ENCODE measurements at regions not wholly inside any gene's neighbourhood (a gene's known extent, or its start where the extent isn't known, plus 50 kb on each side); places are given as distances from the start of the nearest gene placed in this dataset.

DNA sequence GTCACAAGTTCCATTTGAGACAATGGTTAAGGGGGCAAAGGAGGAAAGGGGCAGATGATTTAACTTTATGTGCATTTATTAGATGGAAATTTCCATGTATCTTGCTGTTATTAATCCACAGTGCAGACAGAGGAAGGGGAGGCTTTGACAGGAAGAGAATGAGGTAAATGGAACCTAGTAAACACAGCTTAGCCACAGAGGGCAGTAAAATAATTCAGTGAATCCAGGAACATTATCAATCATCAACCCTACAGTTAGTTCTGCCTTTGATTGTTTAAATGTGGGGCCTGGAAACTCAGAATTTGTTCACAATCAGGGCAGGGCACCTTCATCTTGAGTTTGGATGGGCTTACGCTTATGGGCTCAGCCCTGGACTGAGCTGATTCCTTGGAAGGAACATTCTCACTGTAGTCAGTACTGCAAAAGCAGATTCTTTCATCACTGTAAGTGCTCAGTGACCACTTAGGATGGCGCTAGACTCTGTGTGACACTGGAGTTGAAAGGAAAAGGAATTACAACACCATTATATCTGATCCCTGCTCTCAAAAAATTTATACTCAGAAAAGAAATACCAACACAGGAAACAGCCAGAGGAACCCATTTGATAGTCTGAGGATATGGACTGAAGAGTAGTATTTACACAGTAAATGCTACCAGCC lies 169.5 kb downstream of the PIK3R1 start (continued):
- TF ChIP-seq, protein P1, sequence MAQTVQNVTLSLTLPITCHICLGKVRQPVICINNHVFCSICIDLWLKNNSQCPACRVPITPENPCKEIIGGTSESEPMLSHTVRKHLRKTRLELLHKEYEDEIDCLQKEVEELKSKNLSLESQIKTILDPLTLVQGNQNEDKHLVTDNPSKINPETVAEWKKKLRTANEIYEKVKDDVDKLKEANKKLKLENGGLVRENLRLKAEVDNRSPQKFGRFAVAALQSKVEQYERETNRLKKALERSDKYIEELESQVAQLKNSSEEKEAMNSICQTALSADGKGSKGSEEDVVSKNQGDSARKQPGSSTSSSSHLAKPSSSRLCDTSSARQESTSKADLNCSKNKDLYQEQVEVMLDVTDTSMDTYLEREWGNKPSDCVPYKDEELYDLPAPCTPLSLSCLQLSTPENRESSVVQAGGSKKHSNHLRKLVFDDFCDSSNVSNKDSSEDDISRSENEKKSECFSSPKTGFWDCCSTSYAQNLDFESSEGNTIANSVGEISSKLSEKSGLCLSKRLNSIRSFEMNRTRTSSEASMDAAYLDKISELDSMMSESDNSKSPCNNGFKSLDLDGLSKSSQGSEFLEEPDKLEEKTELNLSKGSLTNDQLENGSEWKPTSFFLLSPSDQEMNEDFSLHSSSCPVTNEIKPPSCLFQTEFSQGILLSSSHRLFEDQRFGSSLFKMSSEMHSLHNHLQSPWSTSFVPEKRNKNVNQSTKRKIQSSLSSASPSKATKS (CRISPR knock-in tag; IDR thresholded peaks at IDR 0.05): no peak
- TF ChIP-seq CBX8 (IDR thresholded peaks at IDR 0.05; ENCODE audit: borderline replicate concordance, extremely low read depth, low read depth, low read length, poor library complexity, severe bottlenecking) (no peak), MCM3 (IDR thresholded peaks at IDR 0.05) (no peak), NELFE (IDR thresholded peaks at IDR 0.05; ENCODE audit: insufficient read depth, insufficient read length) (no peak), ELF2 (CRISPR knock-in tag; IDR thresholded peaks at IDR 0.05) (no peak), ZNF436 (CRISPR knock-in tag; IDR thresholded peaks at IDR 0.05) (no peak), FIP1L1 (IDR thresholded peaks at IDR 0.05; ENCODE audit: low read depth, low read length, poor library complexity, severe bottlenecking) (no peak), RAD21 (CRISPR knock-in tag; conservative IDR thresholded peaks at IDR 0.05 in 1 of 2, IDR thresholded peaks at IDR 0.05 in 1 of 2) (peak in 1 of 2 experiments; percentile 63; a peak in 2 of 4 replicates), U2AF2 (optimal IDR thresholded peaks at IDR 0.05; ENCODE audit: low read depth, low read length) (no peak), GATAD2A (IDR thresholded peaks at IDR 0.05) (no peak), ZNF717 (CRISPR knock-in tag; IDR thresholded peaks at IDR 0.05) (no peak)
- TF ChIP-seq, protein P2, sequence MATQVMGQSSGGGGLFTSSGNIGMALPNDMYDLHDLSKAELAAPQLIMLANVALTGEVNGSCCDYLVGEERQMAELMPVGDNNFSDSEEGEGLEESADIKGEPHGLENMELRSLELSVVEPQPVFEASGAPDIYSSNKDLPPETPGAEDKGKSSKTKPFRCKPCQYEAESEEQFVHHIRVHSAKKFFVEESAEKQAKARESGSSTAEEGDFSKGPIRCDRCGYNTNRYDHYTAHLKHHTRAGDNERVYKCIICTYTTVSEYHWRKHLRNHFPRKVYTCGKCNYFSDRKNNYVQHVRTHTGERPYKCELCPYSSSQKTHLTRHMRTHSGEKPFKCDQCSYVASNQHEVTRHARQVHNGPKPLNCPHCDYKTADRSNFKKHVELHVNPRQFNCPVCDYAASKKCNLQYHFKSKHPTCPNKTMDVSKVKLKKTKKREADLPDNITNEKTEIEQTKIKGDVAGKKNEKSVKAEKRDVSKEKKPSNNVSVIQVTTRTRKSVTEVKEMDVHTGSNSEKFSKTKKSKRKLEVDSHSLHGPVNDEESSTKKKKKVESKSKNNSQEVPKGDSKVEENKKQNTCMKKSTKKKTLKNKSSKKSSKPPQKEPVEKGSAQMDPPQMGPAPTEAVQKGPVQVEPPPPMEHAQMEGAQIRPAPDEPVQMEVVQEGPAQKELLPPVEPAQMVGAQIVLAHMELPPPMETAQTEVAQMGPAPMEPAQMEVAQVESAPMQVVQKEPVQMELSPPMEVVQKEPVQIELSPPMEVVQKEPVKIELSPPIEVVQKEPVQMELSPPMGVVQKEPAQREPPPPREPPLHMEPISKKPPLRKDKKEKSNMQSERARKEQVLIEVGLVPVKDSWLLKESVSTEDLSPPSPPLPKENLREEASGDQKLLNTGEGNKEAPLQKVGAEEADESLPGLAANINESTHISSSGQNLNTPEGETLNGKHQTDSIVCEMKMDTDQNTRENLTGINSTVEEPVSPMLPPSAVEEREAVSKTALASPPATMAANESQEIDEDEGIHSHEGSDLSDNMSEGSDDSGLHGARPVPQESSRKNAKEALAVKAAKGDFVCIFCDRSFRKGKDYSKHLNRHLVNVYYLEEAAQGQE (IDR thresholded peaks at IDR 0.05; ENCODE audit: borderline replicate concordance): peak; percentile 31; the same call in 1 of the 2 replicates
- TF ChIP-seq, protein P2 (CRISPR knock-in tag; IDR thresholded peaks at IDR 0.05; ENCODE audit: low read depth): no peak

Measured in K562 (cell line).